ENCODE measurements at regions not wholly inside any gene's neighbourhood (a gene's known extent, or its start where the extent isn't known, plus 50 kb on each side); places are given as distances from the start of the nearest gene placed in this dataset.
"Not testable (repeated sequence)": the region's sequence is repeated elsewhere in the genome, so short reads cannot be mapped to it uniquely, and the experiment has no call there.

DNA sequence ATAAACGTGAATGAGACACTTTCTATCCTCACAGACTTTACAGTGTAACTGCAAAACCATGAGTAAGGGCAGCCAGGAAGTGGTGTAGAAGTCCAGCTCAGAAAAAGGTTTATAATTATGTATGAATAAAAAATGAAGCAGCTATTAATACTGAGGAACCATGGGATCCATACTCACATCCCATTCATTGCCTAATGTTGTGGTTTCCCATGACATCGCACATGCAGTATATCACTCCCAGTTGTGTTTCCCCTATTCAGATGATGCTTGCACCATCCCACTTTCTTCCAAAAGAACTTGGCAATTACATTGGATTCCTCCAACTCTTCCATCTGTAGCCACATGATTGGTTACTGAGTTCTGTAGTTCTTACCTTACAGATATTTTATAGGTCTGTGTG, 74.5 kb upstream of the SEMA3D start:
- no peaks in the 10 kb centered on the region for H3K4me1 ChIP-seq
- ChIA-PET CTCF (no interaction called here), POLR2A (no interaction called here)
- ATAC-seq = no peak
- H3K27ac ChIP-seq = no peak overlapping the region
- H3K4me3 ChIP-seq = no peak overlapping the region
- no peak for TF ChIP-seq ELK1 (IDR thresholded peaks at IDR 0.05; ENCODE audit: low read depth, low read length)
- no peak for TF ChIP-seq HOXB5 (CRISPR knock-in tag; IDR thresholded peaks at IDR 0.05)
- TF ChIP-seq NR3C1 (IDR thresholded peaks at IDR 0.05) = no peak
- no peak for TF ChIP-seq HOXB13 (CRISPR knock-in tag; IDR thresholded peaks at IDR 0.05; ENCODE audit: low read depth)
- TF ChIP-seq NPAS2 (CRISPR knock-in tag; IDR thresholded peaks at IDR 0.05; ENCODE audit: borderline replicate concordance) = no peak
- no peak for TF ChIP-seq ZC3H11A (IDR thresholded peaks at IDR 0.05)
- no peak for TF ChIP-seq E2F6 (IDR thresholded peaks at IDR 0.05; ENCODE audit: borderline replicate concordance, low read depth)
- TF ChIP-seq EP300 (IDR thresholded peaks at IDR 0.05) = no peak
- TF ChIP-seq RCOR1 (IDR thresholded peaks at IDR 0.05; ENCODE audit: low read depth, low read length) = no peak
- no peak for TF ChIP-seq REST (IDR thresholded peaks at IDR 0.05)
- no peak overlapping the region for H3K4me2 ChIP-seq
- no peak for DNase-seq (ENCODE audit: low read depth in 1 of 2, low spot score in 1 of 2)
- 32% methylated on average over 2 of the region's 2 CpGs for WGBS (ENCODE audit: missing lambda C conversion rate)
- FAIRE-seq = no peak
- H3K9me3 ChIP-seq = no peaks in the 10 kb centered on the region

DNA sequence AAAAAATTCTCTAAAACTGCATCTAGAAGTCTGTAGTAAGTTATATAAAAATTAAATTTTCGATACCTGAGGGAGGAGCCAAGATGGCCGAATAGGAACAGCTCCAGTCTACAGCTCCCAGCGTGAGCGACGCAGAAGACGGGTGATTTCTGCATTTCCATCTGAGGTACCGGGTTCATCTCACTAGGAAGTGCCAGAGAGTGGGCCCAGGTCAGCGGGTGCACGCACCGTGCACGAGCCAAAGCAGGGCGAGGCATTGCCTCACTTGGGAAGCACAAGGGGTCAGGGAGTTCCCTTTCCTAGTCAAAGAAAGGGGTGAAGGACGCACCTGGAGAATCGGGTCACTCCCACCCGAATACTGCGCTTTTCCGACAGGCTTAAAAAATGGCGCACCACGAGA, 62.9 kb upstream of the SEMA3D start:
- H3K9me3 ChIP-seq; ATAC-seq; H3K27ac ChIP-seq; H3K4me2 ChIP-seq; CTCF ChIA-PET; H3K4me3 ChIP-seq; DNase-seq (ENCODE audit: low read depth in 1 of 2, low spot score in 1 of 2); FAIRE-seq; POLR2A ChIA-PET; H3K4me1 ChIP-seq: not testable (repeated sequence)
- WGBS (ENCODE audit: missing lambda C conversion rate) = 65% methylated on average over 19 of the region's 19 CpGs

DNA sequence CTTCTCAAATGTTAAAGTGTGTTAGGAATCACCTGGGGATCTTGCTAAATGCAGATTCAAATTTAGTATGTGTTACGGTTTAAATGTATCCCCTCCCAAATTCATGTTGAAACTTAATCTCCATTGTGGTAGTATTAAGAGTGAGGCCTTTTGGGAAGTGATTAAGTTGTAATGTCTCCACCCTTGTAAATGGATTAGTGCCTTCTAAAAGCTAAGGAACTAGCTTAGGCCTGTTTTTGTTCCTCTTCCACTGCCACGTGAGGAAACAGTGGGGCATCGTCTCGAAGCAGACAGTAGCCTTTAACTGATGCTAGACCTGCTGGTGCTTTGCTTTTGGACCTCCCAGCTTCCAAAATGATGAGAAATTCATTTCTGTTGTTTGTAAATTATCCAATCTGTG, 52.3 kb upstream of the SEMA3D start:
- CTCF ChIA-PET = no interaction called here
- FAIRE-seq = no peak
- 35% methylated on average over 4 of the region's 4 CpGs for WGBS (ENCODE audit: missing lambda C conversion rate)
- ATAC-seq = no peak
- Histone ChIP-seq H3K9me3 (no peaks in the 10 kb centered on the region), H3K4me2 (no peak overlapping the region), H3K27ac (no peak overlapping the region), H3K4me1 (no peaks in the 10 kb centered on the region), H3K4me3 (no peak overlapping the region)
- POLR2A ChIA-PET = no interaction called here
- TF ChIP-seq REST (IDR thresholded peaks at IDR 0.05) (no peak), HES2 (IDR thresholded peaks at IDR 0.05) (no peak), EHF (CRISPR knock-in tag; IDR thresholded peaks at IDR 0.05) (no peak)
- DNase-seq (ENCODE audit: low read depth in 1 of 2, low spot score in 1 of 2) = no peak

Data from A549 (cell line).